ENCODE measurements at regions not wholly inside any gene's neighbourhood (a gene's known extent, or its start where the extent isn't known, plus 50 kb on each side); places are given as distances from the start of the nearest gene placed in this dataset.

- TF ChIP-seq POLR2AphosphoS5 (IDR thresholded peaks at IDR 0.05) (no peak), POLR2A (IDR thresholded peaks at IDR 0.05) (no peak)
These were observed 940.2 kb downstream of the EFNA5 start for GRCh38 chr5:106730506-106730905.

All from sigmoid colon (tissue), 4 donors.